Body of pancreas (tissue), 4 donors: ENCODE measurements at regions not wholly inside any gene's neighbourhood (a gene's known extent, or its start where the extent isn't known, plus 50 kb on each side); places are given as distances from the start of the nearest gene placed in this dataset.

Source experiments
- POLR2A ChIP-seq, 3 donors: fragments of 450-650 bp; IDR thresholded peaks; one replicate each; pipeline ENCODE4 v1.6.1; 2016; ENCODE audit warnings: antibody characterized with exemption in 3 of 3, mild to moderate bottlenecking in 2 of 3
- TF ChIP-seq, protein P1 (sequence below), 7 experiments: fragments of 450-650 bp in 4 of 7; fragments of 200-600 bp in 3 of 7; sonication (generic) in 3 of 7; IDR thresholded peaks; one replicate each; pipeline ENCODE4 v1.5.1; 2016 to 2019; ENCODE audit warnings: antibody characterized with exemption in 7 of 7

DNA sequence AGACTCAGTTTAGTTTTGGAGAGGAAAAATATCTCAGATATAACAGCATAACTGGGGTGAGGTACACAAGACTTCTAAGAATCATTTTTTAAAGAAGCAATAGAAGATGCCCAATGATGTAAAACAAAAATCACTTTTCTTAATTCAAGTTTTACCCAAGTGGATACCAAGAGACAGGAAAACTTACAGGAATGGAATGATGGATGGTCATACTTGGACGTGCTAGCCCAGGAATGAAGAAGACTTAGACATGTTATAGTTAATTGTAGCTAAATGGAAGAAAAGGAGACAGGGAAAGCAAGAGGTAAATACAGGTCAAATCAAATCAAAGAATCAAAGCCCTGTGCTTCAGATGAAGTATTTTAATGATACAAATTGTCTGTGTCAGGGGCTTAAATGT, 312.7 kb upstream of the KCNJ16 start:
- TF ChIP-seq POLR2A (IDR thresholded peaks at IDR 0.05): no peak
- TF ChIP-seq, protein P1, sequence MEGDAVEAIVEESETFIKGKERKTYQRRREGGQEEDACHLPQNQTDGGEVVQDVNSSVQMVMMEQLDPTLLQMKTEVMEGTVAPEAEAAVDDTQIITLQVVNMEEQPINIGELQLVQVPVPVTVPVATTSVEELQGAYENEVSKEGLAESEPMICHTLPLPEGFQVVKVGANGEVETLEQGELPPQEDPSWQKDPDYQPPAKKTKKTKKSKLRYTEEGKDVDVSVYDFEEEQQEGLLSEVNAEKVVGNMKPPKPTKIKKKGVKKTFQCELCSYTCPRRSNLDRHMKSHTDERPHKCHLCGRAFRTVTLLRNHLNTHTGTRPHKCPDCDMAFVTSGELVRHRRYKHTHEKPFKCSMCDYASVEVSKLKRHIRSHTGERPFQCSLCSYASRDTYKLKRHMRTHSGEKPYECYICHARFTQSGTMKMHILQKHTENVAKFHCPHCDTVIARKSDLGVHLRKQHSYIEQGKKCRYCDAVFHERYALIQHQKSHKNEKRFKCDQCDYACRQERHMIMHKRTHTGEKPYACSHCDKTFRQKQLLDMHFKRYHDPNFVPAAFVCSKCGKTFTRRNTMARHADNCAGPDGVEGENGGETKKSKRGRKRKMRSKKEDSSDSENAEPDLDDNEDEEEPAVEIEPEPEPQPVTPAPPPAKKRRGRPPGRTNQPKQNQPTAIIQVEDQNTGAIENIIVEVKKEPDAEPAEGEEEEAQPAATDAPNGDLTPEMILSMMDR (IDR thresholded peaks at IDR 0.05): no peak
